ENCODE measurements at regions not wholly inside any gene's neighbourhood (a gene's known extent, or its start where the extent isn't known, plus 50 kb on each side); places are given as distances from the start of the nearest gene placed in this dataset.
"Not testable (repeated sequence)": the region's sequence is repeated elsewhere in the genome, so short reads cannot be mapped to it uniquely, and the experiment has no call there.

DNA sequence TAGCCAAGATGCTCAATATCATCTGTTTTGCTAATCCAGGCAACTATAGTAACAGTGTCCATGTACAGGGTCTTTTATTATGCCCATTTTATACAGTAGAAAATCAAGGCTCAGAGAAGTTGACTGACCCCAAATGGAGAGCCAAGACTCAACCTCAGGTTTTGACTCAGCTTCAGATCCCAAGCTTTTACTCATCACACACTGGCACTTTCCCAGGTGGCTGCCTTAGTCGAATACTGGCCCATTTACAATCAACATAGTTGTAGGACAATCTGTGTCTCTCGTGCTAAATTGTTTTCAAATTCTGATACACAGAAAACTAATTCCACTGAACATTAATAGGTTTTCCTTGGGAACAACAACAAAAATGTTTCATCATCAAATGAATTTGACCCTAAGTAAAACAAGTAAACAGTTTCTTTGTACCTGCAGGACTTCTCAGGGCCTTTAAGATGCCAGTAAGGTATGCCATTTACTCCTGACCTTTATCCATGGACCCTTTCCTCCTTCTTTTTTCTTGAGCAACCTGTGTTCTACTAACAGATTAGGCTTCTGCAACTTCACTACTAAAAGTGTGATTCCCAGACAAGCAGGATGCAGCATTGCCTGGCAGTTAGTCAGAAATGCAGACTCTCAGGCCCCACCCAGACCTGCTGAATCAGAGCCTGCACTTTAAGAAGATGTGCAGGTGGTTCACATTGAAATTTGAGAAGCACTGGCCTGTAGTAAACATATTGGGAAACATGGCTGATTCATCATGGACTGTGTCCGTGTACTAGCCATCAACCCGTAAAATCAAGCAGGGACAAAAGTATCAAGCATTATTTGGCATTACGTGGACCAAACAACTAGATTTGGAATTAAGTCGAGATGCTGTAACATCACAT lies 128.8 kb downstream of the RRAGC start:
- H3K4me3 ChIP-seq: no peak overlapping the region
- no peak for DNase-seq
- peaks cover 0 to 3% of the 10 kb centered on the region in 2 donors for H3K27me3 ChIP-seq
- TF ChIP-seq, protein P1, sequence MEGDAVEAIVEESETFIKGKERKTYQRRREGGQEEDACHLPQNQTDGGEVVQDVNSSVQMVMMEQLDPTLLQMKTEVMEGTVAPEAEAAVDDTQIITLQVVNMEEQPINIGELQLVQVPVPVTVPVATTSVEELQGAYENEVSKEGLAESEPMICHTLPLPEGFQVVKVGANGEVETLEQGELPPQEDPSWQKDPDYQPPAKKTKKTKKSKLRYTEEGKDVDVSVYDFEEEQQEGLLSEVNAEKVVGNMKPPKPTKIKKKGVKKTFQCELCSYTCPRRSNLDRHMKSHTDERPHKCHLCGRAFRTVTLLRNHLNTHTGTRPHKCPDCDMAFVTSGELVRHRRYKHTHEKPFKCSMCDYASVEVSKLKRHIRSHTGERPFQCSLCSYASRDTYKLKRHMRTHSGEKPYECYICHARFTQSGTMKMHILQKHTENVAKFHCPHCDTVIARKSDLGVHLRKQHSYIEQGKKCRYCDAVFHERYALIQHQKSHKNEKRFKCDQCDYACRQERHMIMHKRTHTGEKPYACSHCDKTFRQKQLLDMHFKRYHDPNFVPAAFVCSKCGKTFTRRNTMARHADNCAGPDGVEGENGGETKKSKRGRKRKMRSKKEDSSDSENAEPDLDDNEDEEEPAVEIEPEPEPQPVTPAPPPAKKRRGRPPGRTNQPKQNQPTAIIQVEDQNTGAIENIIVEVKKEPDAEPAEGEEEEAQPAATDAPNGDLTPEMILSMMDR (IDR thresholded peaks at IDR 0.05): no peak
- no peak for TF ChIP-seq POLR2A (IDR thresholded peaks at IDR 0.05)
- peaks cover 0 to 12% (median 0%) of the 10 kb centered on the region in 4 donors for H3K4me1 ChIP-seq
- no peak overlapping the region for H3K27ac ChIP-seq
- no peaks in the 10 kb centered on the region for H3K36me3 ChIP-seq
- H3K9me3 ChIP-seq: no peaks in the 10 kb centered on the region

DNA sequence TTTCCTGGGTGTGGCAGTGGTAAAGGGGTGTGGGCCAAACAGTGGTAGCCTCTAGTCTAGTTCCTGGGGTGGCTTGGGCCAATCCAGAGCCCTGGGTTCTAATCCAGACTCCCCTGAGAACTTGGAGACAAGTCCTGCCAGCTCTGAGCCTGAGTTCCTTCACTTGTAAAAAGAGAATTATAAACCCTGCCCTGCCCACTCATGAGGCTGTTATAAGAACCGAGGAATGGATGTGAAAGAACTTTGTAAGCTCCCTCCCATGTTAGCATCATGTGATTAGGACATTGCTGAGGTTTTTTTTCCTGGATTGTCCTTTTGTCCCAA lies 131.0 kb downstream of the RRAGC start:
- H3K9me3 ChIP-seq: no peaks in the 10 kb centered on the region
- H3K4me3 ChIP-seq: no peak overlapping the region
- peaks cover 0 to 12% (median 0%) of the 10 kb centered on the region in 4 donors for H3K4me1 ChIP-seq
- peaks cover 0 to 3% of the 10 kb centered on the region in 2 donors for H3K27me3 ChIP-seq
- DNase-seq: no peak
- no peak overlapping the region for H3K27ac ChIP-seq
- H3K36me3 ChIP-seq: no peaks in the 10 kb centered on the region
- TF ChIP-seq, protein P1 (IDR thresholded peaks at IDR 0.05): no peak
- TF ChIP-seq POLR2A (IDR thresholded peaks at IDR 0.05): no peak

DNA sequence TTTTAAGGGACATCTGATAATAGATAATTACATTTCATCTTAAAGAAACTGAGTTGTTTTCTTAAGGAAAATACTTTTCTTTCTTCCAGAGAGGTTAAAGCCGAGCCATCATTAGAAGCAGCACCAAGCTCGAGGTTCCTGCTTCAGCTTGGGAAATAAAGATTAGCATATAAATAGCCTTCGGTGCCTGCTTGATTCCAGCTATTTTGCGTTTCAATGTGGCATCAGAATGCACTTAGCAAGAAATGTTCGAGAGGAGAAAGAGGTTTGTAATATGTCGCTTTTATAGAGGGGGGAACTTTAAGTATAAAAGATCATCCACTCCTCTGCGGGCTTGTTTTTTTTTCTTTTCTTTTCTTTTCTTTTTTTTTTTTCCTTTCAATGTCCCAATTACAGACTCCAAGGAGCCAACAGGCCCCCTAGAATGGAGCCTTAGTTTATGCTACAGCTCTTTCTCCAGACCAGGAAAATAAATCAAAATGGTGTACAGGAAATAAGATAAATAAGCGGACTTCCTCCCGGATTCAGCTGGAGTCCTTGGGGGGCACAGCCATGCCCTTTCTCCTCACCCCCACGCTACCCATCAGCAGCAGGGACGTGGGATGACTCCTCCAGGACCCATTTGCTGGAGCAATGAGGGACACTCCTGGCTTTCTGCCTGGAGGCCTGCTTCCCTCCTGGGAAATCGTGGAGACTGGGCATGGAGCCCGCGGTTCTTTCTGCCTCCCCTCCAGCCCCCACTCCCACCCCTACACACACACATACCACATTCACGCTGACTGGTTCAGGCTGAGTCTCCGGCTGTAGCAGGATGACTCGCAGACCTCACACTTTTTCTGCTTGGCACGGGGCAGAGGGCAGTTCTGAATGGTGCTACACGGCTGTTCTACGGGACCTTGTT lies 131.6 kb downstream of the RRAGC start:
- Histone ChIP-seq H3K4me3 (no peak overlapping the region), H3K36me3 (no peaks in the 10 kb centered on the region), H3K27ac (no peak overlapping the region), H3K9me3 (no peaks in the 10 kb centered on the region), H3K4me1 (peaks cover 0 to 12% (median 0%) of the 10 kb centered on the region in 4 donors), H3K27me3 (peaks cover 0 to 3% of the 10 kb centered on the region in 2 donors)
- DNase-seq: no peak
- no peak for TF ChIP-seq POLR2A (IDR thresholded peaks at IDR 0.05)
- TF ChIP-seq, protein P1 (IDR thresholded peaks at IDR 0.05): no peak

DNA sequence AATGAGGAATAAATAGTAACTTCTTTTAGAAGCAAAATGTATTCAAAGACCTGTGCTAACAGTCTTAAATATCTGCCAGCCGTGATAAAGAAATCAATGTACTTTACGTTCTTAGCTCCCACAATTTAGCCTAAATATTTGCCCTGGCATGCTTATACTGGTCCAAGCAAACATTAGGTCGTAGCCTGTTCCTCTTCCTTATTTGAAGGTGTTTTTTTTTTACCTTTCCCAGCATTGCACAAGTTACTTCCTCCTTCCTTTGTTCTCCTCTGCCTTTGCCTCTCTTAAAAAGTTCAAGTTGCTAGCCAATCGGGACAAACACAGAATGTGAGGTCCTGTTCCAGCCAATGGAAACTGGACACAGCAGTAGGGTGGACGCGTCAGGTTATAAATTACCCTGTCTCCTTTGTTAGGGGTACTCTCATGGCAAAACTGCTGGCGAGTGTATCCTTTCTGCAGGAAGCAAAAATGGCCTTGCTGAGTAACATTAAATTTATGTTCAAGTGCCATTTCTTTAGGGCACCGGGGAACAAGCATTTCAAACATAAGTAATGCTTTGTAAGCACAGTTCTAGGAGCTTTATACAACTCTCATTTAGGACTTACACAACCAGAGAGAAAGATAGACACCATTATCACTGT lies 134.1 kb downstream of the RRAGC start:
- H3K27ac ChIP-seq, H3K36me3 ChIP-seq, H3K4me3 ChIP-seq, H3K27me3 ChIP-seq, H3K9me3 ChIP-seq, DNase-seq: not testable (repeated sequence)
- H3K4me1 ChIP-seq: peaks cover 0 to 12% (median 0%) of the 10 kb centered on the region in 4 donors

GRCh38 chr1:38724160-38725131 lies 135.1 kb downstream of the RRAGC start:
- no peak for TF ChIP-seq POLR2A (IDR thresholded peaks at IDR 0.05)
- TF ChIP-seq, protein P1 (IDR thresholded peaks at IDR 0.05): no peak
- Histone ChIP-seq H3K27me3 (peaks cover 0 to 3% of the 10 kb centered on the region in 2 donors), H3K4me3 (no peak overlapping the region), H3K9me3 (no peaks in the 10 kb centered on the region), H3K36me3 (no peaks in the 10 kb centered on the region), H3K4me1 (peaks cover 0 to 12% (median 0%) of the 10 kb centered on the region in 4 donors), H3K27ac (no peak overlapping the region)
- no peak for DNase-seq
